Left cardiac atrium (tissue), 4 donors: ENCODE measurements at regions not wholly inside any gene's neighbourhood (a gene's known extent, or its start where the extent isn't known, plus 50 kb on each side); places are given as distances from the start of the nearest gene placed in this dataset.

Source experiments
- ATAC-seq, 2 donors: fragments of 200-7000 bp; cut with Tn5 transposase; one replicate each; pipeline ENCODE4 v1.9.1; 2020; ENCODE audit warnings: mild to moderate bottlenecking in 2 of 2, moderate library complexity in 2 of 2
- DNase-seq: peaks from one replicate; pipeline ENCODE4 v3.0.0-alpha.2; 2020
- intact Hi-C, 2 donors: fragments of 100-400 bp; cut with DNase I; formaldehyde crosslinking; loops; one replicate each; pipeline versions ENCODE4 v1.14.1 to v1.15.1; 2022 to 2023
- donor health status: DM: no; HTN: yes; CAD: no.
- donor health status: DM: no; HTN: yes; CAD: no; lungs with severe emphysema.
- donor health status: DM: yes; HTN: yes; CAD: no.
- donor health status: Dilated cardiomyopathy.

DNA sequence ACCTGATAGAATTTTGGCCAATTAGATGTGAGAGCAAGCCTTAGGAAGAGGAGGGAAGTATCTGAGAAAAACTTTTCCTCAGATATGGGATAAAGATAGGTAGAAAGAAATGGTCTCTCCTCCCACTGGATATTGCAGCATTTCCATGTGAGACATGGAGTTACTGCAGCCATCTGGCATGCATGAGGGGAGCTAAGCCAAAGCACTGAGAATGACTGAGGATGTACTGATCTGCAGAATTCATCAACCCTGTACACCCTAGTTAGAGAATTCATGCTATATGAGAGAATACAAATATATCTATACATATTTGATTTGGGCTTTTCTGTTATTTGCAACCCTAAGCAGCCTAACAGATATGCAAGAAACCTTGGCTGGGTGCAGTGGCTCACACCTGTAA is 52.5 kb upstream of the RPL34 start:
- intact Hi-C loops, result no loop called here
- ATAC-seq (no peak), DNase-seq (no peak)

DNA sequence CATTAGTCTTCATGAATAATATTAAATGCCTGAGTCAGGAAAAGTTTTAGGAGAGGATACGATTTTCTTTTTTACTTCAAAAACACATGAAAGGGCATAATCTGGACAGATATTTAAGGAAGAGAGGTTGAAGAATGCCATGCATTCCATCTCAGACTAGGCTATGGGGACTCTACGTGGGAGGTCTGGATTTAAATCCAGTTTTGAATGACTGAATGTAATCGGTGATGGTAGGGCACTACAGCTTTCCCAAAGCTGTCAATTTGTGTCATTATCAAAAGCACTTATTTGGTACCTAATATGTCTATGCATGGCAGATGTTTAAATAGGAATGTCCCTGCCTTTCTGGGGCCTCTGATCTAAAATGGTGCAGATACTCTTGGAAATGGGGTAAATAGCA is 59.3 kb upstream of the RPL34 start:
- intact Hi-C loops, result no loop called here
- DNase-seq (no peak), ATAC-seq (no peak)

DNA sequence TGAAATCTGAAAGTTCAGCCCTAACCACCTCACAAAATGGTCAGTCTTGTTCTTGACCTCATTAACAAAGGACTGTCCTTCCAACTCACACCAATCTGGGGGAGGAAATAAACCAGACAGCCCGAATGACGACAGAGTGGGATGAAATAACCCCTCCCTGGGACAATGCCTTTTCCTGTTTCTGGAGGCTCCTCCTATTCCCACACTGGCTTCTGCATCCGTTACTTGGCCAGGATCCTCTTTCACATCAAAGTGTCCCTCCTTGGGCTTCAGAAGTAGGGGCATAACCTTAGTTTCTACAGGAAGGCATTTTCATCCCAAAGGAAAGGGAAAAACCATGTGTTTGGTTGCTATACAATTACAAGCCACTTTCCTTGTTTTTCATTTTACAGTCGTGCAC is 59.8 kb upstream of the RPL34 start:
- DNase-seq, result peak; percentile 39
- peak; percentile 23 to 94 for ATAC-seq
- intact Hi-C loops, result no loop called here

- DNase-seq (no peak), ATAC-seq (peak; percentile 15 to 53)
- intact Hi-C loops, result no loop called here
These were observed 60.5 kb upstream of the RPL34 start for GRCh38 chr4:108559911-108560310.

DNA sequence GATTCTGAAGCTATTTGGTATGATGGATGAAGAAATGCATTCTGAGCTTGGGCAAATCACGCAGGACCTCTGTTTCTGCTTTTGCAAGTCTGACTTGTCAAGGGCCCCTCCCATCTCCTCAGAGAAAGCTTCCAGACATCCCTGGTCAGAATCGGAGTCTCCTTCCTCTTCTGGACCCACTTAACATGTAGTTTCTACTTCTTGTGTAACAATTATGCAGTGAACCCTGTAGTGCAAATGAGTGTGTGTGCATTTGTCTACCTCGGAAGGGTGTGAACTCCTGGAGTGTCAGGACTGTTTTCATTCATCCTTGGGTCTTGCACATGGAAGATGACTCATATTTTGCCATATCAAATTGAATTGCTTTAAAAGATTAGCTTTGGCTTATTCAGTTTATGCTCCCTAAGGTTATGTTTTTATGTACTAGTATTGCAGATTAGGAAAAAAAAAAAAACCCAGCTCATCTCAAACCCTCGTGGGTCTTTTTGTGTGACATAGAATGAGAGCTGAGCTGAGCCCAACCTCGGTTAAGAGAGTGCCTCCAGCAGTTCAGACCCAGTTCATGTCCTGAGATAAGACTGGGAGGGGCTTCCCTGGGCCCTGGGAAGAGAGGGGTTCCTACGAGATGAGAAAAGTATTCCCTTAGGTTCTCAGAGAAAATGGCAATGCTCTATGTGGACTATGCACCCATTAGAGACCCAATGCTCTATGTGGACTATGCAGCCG is 61.1 kb upstream of the RPL34 start:
- ATAC-seq (peak in 1 of 2 donors; percentile 68), DNase-seq (peak; percentile 32)
- intact Hi-C loops, result no loop called here

DNA sequence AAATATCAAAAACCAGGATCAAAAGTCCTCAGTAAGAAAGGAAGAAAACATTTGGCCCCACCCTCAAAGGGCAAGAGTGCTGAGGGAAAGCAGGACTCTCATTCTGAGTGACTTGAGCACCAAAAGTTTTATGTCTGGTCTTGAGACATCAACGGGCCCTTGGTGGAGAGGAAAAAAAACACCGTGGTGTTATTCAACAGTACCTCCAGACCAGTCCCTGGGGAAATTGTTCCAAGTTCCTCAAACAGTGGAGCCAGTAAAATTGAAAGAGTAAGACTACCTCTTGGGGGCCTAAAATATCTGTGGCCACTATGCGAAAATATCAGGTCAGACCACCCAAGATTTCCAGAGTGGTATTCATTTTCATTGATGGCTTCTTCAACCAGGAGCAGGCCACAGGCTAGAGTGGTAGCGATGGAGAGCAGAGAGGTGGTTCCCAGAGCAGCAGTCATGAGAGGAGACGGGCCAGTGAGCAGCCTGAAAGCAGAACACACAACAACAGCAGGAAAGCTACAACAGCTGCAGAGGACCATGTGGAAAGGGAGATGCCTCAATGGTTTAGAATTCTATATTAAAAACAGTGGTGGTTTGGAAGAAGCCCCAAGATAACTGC is 63.7 kb upstream of the RPL34 start:
- no peak for DNase-seq
- no peak for ATAC-seq
- intact Hi-C loops, result no loop called here

- intact Hi-C loops, result no loop called here
These were observed 64.2 kb upstream of the RPL34 start for GRCh38 chr4:108556166-108556565.

DNA sequence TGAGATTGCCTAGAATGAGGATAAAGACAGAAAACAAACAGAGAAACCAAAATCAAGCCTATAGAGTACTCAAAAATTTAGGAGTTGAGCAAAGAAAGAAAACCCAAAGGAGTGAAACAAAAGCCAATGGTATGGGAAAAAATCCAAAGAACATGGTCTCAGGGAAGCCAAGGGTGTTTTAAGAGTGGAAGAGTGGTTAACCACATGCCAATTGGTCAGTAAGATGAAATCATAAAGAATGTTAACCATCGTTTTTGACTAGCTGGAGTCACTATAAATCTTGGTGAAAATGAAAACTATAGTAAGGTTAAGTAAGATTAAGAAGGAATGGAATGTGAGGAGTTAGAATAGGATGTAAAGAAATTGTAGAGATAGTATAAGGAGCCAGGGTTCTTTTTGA is 64.7 kb upstream of the RPL34 start:
- DNase-seq (no peak), ATAC-seq (no peak)
- intact Hi-C loops, result no loop called here

More at GRCh38 chr4:108556166-108556565, 64.2 kb upstream of the RPL34 start:
- DNase-seq (no peak), ATAC-seq (no peak)

GRCh38 chr4:108547682-108548081 is 72.7 kb upstream of the RPL34 start:
- ATAC-seq (no peak), DNase-seq (no peak)
- intact Hi-C loops, result no loop called here

DNA sequence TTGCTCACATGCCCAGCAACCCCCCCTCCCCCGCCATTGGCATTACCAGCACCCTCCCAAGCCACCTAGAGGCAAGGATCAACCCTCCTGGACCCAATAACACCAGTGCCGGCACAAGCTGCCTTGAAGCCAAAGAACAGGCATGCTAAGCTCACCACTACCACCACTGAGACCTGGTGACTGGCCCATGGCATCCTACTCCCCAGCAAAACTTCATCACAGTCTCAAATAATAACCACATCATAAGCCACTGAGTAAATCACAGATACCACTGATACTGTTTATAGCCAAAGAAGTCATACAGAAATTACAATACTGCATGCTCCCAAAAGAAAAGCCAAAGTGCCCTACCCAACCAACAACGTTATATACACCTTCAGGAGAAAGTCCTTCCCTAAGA is 73.6 kb upstream of the RPL34 start:
- ATAC-seq, result no peak
- intact Hi-C loops, result no loop called here

GRCh38 chr4:108544481-108544880 is 75.9 kb upstream of the RPL34 start:
- intact Hi-C loops, result no loop called here
- ATAC-seq, result no peak
- no peak for DNase-seq

More for the DNA sequence above, 73.6 kb upstream of the RPL34 start:
- DNase-seq, result no peak

- DNase-seq (no peak), ATAC-seq (no peak)
- intact Hi-C loops, result no loop called here
These were observed 76.9 kb upstream of the RPL34 start for GRCh38 chr4:108543359-108543968.

GRCh38 chr4:108540536-108540935 is 79.8 kb upstream of the RPL34 start:
- ATAC-seq (no peak), DNase-seq (no peak)
- intact Hi-C loops, result no loop called here

DNA sequence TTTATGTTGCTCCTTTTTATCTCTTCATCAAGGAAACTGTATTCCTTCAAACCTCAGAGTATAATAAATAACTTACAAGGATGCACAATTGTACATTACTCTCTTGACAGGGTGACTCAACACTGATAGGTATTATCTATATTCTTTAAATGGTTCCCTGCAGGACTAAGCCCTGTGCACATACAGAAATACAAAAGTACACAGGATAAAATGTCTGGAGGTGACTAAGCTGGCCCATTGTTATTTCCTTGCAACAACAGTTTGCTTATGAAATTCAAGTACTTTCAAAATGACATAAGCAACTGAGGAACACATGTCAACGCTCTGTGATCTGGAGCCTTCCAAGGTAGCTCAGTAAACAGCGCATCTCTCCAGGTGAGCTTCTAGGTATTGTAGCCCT is 83.8 kb upstream of the RPL34 start:
- ATAC-seq, result no peak
- no peak for DNase-seq
- intact Hi-C loops, result no loop called here

DNA sequence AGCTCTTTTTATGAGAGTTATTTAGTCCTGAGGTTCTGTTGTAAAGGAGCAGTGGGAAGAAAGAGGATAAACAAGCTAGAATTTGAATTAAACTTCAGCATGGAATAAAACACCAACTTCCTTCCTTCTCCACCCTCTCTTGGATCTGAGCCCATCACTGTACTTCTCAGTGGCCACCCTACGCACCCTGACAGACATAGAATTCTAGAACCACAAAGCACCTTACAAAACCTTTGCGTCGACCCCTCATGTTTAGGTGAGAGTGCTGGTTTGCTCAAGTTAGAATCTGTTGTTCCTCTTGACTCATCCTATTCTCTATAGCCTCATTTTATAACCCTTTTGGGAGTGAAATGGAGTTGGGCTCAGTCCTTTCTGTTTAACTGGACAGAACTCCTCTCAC is 84.6 kb upstream of the RPL34 start:
- peak in 1 of 2 donors; percentile 34 for ATAC-seq
- intact Hi-C loops, result no loop called here

GRCh38 chr4:108533876-108534275 is 86.5 kb upstream of the RPL34 start:
- ATAC-seq (no peak), DNase-seq (no peak)
- intact Hi-C loops, result no loop called here

More for the DNA sequence above, 84.6 kb upstream of the RPL34 start:
- no peak for DNase-seq

- DNase-seq, result no peak
- no peak for ATAC-seq
- intact Hi-C loops, result no loop called here
These were observed 87.0 kb upstream of the RPL34 start for GRCh38 chr4:108533245-108533844.

DNA sequence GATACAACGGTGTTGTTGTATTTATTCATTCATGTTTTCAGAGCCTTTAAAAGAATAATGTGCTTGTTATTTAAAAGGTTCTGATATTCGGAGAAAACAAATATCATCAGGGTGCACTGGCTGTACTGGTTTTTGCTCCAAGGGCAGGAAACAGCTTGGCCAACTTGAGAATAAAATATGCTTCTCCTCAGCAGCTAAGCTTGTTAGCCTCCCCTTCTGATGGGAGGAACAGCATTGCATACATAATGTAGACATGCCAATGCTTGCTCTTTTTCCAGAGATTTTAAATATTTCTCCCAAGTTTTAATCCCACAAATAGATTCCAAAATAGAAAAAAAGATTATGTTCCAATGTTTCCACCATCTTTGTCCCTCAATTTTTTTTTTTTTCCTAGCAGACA is 87.6 kb upstream of the RPL34 start:
- no peak for ATAC-seq
- intact Hi-C loops, result no loop called here

DNA sequence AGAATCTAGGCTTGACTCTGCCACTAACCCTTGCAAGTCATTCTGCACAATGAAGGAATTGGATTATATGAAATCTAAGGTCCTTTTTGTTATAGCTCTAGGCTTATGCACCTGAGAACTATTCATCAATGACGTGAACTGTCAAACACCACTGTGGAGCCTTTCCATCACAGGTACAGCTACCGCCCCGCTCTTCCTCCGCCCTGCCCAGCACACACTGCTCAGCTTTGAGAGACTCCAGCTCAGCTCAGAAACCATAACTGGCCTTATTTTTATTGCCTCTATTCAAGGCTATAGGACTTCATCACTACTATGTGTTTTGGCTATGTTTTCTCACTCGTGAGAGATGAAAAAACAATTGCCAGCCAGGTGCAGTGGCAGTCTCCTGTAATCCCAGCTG is 88.2 kb upstream of the RPL34 start:
- intact Hi-C loops, result no loop called here
- ATAC-seq, result no peak
- DNase-seq, result no peak

More for the DNA sequence above, 87.6 kb upstream of the RPL34 start:
- DNase-seq, result no peak

- DNase-seq (no peak), ATAC-seq (no peak)
- intact Hi-C loops, result no loop called here
These were observed 88.9 kb upstream of the RPL34 start for GRCh38 chr4:108531461-108531860.
